ENCODE measurements at regions not wholly inside any gene's neighbourhood (a gene's known extent, or its start where the extent isn't known, plus 50 kb on each side); places are given as distances from the start of the nearest gene placed in this dataset.

DNA sequence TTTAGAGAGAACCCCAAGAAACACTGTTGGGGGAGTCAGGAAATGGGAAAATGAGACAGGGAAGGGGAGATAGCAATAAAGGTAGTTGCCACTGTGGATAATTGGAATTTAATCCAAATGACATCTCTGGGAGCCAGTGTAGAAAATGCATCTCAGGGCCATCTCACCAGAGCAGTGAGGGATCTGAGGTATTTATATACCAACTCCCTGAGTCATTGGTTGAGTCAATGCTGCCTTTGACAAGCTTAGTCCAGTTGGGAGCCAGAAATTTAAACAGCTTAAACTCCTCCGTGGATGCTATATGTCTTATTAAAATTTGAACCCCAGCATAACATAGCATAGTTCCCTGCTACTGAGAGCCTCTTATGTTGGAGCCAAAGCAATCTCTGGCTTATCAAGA is 140.3 kb downstream of the SLC30A10 start:
- H3K27ac ChIP-seq (ENCODE audit: low read length) = no peak overlapping the region
- no peak overlapping the region for H3K4me3 ChIP-seq (ENCODE audit: low read length)
- no peaks in the 10 kb centered on the region for H3K79me2 ChIP-seq (ENCODE audit: low read length)
- no peak for DNase-seq
- no peak overlapping the region for H3K9ac ChIP-seq (ENCODE audit: low read length)
- no peaks in the 10 kb centered on the region for H3K9me2 ChIP-seq (replicated peaks; ENCODE audit: insufficient read depth, low read length)
- TF ChIP-seq, protein P1, sequence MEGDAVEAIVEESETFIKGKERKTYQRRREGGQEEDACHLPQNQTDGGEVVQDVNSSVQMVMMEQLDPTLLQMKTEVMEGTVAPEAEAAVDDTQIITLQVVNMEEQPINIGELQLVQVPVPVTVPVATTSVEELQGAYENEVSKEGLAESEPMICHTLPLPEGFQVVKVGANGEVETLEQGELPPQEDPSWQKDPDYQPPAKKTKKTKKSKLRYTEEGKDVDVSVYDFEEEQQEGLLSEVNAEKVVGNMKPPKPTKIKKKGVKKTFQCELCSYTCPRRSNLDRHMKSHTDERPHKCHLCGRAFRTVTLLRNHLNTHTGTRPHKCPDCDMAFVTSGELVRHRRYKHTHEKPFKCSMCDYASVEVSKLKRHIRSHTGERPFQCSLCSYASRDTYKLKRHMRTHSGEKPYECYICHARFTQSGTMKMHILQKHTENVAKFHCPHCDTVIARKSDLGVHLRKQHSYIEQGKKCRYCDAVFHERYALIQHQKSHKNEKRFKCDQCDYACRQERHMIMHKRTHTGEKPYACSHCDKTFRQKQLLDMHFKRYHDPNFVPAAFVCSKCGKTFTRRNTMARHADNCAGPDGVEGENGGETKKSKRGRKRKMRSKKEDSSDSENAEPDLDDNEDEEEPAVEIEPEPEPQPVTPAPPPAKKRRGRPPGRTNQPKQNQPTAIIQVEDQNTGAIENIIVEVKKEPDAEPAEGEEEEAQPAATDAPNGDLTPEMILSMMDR (IDR thresholded peaks at IDR 0.05; ENCODE audit: low read length) = no peak
- TF ChIP-seq EZH2phosphoT487 (IDR thresholded peaks at IDR 0.05; ENCODE audit: low read length) (no peak), EZH2 (optimal IDR thresholded peaks at IDR 0.05; ENCODE audit: low read depth, low read length) (no peak)
- H3K27me3 ChIP-seq (replicated peaks; ENCODE audit: insufficient read depth, low read length) = no peaks in the 10 kb centered on the region
- H3F3A ChIP-seq (ENCODE audit: insufficient read depth, low read length) = no peaks in the 10 kb centered on the region
- H3K9me3 ChIP-seq (replicated peaks; ENCODE audit: insufficient read depth, low read length) = no peaks in the 10 kb centered on the region
- H3K4me1 ChIP-seq (ENCODE audit: low read length) = no peaks in the 10 kb centered on the region
- no peaks in the 10 kb centered on the region for H3K36me3 ChIP-seq (replicated peaks; ENCODE audit: insufficient read depth, low read length)
- no peaks in the 10 kb centered on the region for H4K20me1 ChIP-seq (ENCODE audit: insufficient read depth, low read length)
- no peak overlapping the region for H2AFZ ChIP-seq (ENCODE audit: low read length)
- no peak overlapping the region for H3K4me2 ChIP-seq (ENCODE audit: low read depth, low read length)

DNA sequence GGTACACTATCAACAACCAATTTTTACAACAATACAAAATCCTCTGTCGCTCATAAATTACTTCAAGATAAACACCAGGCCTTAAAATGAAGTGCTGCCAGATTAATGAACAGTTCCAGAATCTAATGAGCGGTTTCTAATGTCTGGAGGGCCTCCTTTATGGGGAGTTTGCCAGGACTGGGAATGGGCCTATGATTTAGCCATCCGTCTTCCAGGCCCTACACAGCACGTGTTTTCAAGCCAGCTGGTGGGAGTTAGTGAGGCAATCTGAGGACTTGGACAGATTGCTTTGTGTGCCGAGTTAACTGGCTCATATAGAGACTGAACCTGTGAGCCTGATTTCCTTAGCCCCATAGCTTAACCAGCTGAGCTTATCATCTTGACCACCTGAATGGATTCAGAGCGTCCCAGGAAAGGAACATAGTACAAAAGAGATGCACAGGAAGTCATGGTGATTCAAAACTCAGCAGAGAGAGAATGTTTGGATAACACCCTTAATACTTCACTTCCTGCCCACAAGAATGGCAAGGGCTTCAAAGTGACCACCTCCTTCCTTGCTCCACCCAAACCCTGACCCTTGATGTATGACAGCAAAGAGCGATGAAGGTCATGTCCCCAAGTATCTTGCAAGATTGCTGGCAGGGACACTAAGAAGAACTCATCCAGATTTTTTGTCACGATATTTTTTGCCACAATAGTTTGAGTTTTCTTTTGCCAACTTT is 143.5 kb downstream of the SLC30A10 start:
- Histone ChIP-seq H3K27me3 (replicated peaks; ENCODE audit: insufficient read depth, low read length) (no peaks in the 10 kb centered on the region), H3K36me3 (replicated peaks; ENCODE audit: insufficient read depth, low read length) (no peaks in the 10 kb centered on the region), H3K4me2 (ENCODE audit: low read depth, low read length) (no peak overlapping the region), H3F3A (ENCODE audit: insufficient read depth, low read length) (no peaks in the 10 kb centered on the region), H2AFZ (ENCODE audit: low read length) (no peak overlapping the region), H3K4me1 (ENCODE audit: low read length) (no peaks in the 10 kb centered on the region), H3K9ac (ENCODE audit: low read length) (no peak overlapping the region), H4K20me1 (ENCODE audit: insufficient read depth, low read length) (no peaks in the 10 kb centered on the region), H3K27ac (ENCODE audit: low read length) (no peak overlapping the region), H3K79me2 (ENCODE audit: low read length) (no peaks in the 10 kb centered on the region), H3K9me3 (replicated peaks; ENCODE audit: insufficient read depth, low read length) (no peaks in the 10 kb centered on the region), H3K4me3 (ENCODE audit: low read length) (no peak overlapping the region), H3K9me2 (replicated peaks; ENCODE audit: insufficient read depth, low read length) (no peaks in the 10 kb centered on the region)
- TF ChIP-seq, protein P1 (IDR thresholded peaks at IDR 0.05; ENCODE audit: low read length) = no peak
- TF ChIP-seq EZH2 (optimal IDR thresholded peaks at IDR 0.05; ENCODE audit: low read depth, low read length) = no peak
- TF ChIP-seq EZH2phosphoT487 (IDR thresholded peaks at IDR 0.05; ENCODE audit: low read length) = no peak
- no peak for DNase-seq

DNA sequence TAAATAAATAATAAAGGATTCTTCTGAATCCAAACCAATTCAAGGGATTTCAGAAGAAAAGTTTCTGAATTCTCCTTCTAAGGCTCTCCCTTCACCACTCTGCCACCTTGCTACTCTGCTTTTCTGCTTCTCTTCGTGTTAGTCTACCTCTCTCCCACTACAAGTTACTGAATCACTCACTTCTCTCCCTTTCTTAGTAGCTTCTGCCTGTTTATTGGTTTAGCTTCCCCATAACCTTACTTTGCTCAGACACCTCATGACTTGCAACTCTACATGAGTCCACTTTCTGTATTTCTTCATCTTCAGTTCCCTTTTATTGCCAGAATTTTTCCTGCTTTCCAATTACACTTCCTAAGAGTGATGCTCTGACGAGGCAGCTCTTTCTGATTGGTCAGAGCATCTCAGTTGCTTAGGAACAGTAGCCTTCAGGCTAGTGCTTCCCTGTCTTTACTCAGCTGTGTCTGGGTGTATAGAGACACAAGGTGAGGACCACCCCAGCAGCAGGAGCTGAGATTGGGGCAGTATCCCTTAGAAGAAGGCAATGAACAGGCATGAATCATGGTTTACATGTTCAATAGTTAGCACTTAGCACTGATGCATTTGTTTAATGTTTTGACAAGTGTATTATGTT is 144.6 kb downstream of the SLC30A10 start:
- TF ChIP-seq EZH2phosphoT487 (IDR thresholded peaks at IDR 0.05; ENCODE audit: low read length) (no peak), EZH2 (optimal IDR thresholded peaks at IDR 0.05; ENCODE audit: low read depth, low read length) (no peak)
- TF ChIP-seq, protein P1 (IDR thresholded peaks at IDR 0.05; ENCODE audit: low read length) = no peak
- H3K27ac ChIP-seq (ENCODE audit: low read length) = no peak overlapping the region

More for the DNA sequence above, 144.6 kb downstream of the SLC30A10 start:
- Histone ChIP-seq H3F3A (ENCODE audit: insufficient read depth, low read length) (no peaks in the 10 kb centered on the region), H3K4me1 (ENCODE audit: low read length) (no peaks in the 10 kb centered on the region), H3K4me2 (ENCODE audit: low read depth, low read length) (no peak overlapping the region), H3K27me3 (replicated peaks; ENCODE audit: insufficient read depth, low read length) (no peaks in the 10 kb centered on the region), H3K4me3 (ENCODE audit: low read length) (no peak overlapping the region), H3K36me3 (replicated peaks; ENCODE audit: insufficient read depth, low read length) (no peaks in the 10 kb centered on the region), H3K9me2 (replicated peaks; ENCODE audit: insufficient read depth, low read length) (no peaks in the 10 kb centered on the region), H4K20me1 (ENCODE audit: insufficient read depth, low read length) (no peaks in the 10 kb centered on the region), H2AFZ (ENCODE audit: low read length) (no peak overlapping the region), H3K79me2 (ENCODE audit: low read length) (no peaks in the 10 kb centered on the region), H3K9me3 (replicated peaks; ENCODE audit: insufficient read depth, low read length) (no peaks in the 10 kb centered on the region), H3K9ac (ENCODE audit: low read length) (no peak overlapping the region)
- DNase-seq = no peak

All from MM.1S (cell line).